Muscle of leg (tissue), 3 donors: ENCODE measurements at regions not wholly inside any gene's neighbourhood (a gene's known extent, or its start where the extent isn't known, plus 50 kb on each side); places are given as distances from the start of the nearest gene placed in this dataset.

Experiments used
- DNase-seq: peaks from one replicate; pipeline ENCODE4 v3.0.0; 2013
- H3K27ac ChIP-seq: one replicate; pipeline ENCODE4 v1.5.1; 2013; ENCODE audit warnings: mild to moderate bottlenecking, low read length, control low read depth
- H3K27me3 ChIP-seq: one replicate; pipeline ENCODE4 v1.6.1; 2013; ENCODE audit warnings: low read length; ENCODE audit not compliant: control insufficient read depth, insufficient read depth
- H3K36me3 ChIP-seq: one replicate; pipeline ENCODE4 v1.6.1; 2013; ENCODE audit warnings: low read length; ENCODE audit not compliant: control insufficient read depth, insufficient read depth
- H3K4me1 ChIP-seq: one replicate; pipeline ENCODE4 v1.6.1; 2013; ENCODE audit warnings: low read length; ENCODE audit not compliant: control insufficient read depth, insufficient read depth
- H3K4me3 ChIP-seq: one replicate; pipeline ENCODE4 v1.5.1; 2013; ENCODE audit warnings: low read length, control low read depth
- H3K9me3 ChIP-seq: replicated peaks from 2 replicates; pipeline ENCODE4 v1.6.1; 2013; ENCODE audit warnings: low read depth, low read length; ENCODE audit not compliant: control insufficient read depth
- WGBS: methylation state at CpG from one replicate; pipeline ENCODE4 v1.1.5; 2013; ENCODE audit warnings: missing lambda C conversion rate; ENCODE audit not compliant: insufficient coverage; 5-methylcytosine and 5-hydroxymethylcytosine counted together

DNA sequence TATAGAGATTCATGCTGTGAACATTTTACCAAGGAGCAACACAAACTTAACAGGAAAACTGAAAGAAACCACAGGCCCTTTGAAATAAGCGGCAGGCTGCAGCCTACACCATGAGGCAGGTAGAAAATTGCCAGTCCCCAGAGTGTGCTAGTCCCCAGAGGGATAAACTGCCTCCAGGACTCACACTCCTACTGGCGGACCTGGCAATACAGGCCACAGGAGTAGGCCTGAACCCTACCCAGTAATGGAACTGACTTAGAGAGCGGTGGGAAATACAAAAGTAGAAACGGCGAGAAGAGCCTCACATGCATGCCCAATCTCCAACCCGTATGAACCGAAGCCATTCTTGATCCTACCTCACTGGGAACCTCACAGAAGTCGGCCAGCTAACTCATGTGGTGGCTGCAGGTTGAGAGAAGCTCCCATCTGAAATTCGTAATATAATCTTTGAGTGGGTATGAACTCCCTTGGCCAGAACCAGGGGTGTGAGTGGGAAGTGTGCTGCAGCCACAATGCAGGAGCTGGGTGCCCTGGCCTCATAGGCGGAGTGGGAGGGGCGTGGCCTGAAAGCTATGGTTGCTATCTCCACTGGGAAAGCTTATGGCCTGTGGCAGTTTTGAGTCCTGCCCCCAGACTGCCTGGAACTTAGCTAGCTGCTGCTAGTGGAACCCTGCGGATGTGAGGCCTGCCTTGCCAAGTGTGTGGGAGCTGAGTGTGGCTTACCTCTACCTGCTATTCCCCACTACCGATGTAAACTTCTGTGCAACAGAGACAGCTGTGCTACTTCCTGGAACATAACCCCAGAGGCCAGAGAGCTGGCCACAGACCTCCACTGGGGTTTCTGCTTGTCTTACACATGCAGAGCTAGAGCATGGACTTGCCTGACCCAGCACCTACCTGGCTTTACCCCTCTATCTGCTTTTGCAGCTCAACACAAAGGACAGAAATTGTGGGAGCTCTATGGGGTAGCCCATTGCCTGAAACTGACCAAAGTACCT lies 146.5 kb upstream of the COL21A1 start:
- WGBS = 98% methylated on average over 8 of the region's 13 CpGs
- Histone ChIP-seq H3K4me3 (no peak overlapping the region), H3K4me1 (no peaks in the 10 kb centered on the region), H3K27ac (no peak overlapping the region), H3K36me3 (no peaks in the 10 kb centered on the region), H3K9me3 (no peaks in the 10 kb centered on the region), H3K27me3 (no peaks in the 10 kb centered on the region)
- DNase-seq = no peak

GRCh38 chr6:56388415-56388755 lies 141.0 kb upstream of the COL21A1 start:
- Histone ChIP-seq H3K27ac (no peak overlapping the region), H3K4me3 (no peak overlapping the region), H3K27me3 (no peaks in the 10 kb centered on the region), H3K4me1 (no peaks in the 10 kb centered on the region), H3K36me3 (no peaks in the 10 kb centered on the region), H3K9me3 (no peaks in the 10 kb centered on the region)
- DNase-seq = no peak

DNA sequence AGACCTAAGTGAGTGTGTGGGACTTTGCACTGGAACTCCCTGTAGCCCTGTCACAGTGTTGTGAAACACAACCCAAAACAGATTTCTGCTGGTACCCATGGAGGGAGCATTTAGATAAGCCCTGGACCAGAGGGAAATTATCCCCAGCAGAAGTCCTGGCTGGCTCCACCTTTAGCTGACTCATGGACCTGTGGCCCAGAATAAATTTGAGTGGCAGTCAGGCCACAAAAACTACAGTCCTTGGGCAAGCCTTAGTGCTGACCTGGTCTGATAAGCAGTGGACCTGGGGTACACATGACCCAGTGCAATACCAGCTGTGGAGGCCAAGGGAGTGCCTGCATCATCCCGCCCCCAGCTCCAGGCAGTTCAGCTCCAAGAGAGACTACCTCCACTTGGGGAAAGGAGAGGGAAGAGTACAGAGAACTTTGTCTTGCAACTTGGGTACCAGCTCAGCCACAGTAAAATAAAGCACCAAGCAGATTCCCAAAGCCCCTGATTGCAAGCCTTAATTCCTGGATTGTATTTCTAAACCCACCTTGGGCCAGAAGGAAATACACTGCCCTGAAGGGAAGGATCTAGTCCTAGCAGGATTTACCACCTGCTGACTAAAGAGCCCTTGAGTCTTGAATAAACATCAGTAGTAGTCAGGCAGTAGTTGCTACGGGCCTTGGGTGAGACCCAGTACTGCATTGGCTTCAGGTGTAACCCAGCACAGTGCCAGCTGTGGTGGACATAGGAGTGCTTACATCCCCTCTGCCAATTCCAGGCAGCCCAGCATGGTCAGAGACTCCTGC lies 140.4 kb upstream of the COL21A1 start:
- Histone ChIP-seq H3K27ac (no peak overlapping the region), H3K4me1 (no peaks in the 10 kb centered on the region), H3K9me3 (no peaks in the 10 kb centered on the region), H3K36me3 (no peaks in the 10 kb centered on the region), H3K27me3 (no peaks in the 10 kb centered on the region), H3K4me3 (no peak overlapping the region)
- 67% methylated on average over 1 of the region's 2 CpGs for WGBS
- DNase-seq = no peak

DNA sequence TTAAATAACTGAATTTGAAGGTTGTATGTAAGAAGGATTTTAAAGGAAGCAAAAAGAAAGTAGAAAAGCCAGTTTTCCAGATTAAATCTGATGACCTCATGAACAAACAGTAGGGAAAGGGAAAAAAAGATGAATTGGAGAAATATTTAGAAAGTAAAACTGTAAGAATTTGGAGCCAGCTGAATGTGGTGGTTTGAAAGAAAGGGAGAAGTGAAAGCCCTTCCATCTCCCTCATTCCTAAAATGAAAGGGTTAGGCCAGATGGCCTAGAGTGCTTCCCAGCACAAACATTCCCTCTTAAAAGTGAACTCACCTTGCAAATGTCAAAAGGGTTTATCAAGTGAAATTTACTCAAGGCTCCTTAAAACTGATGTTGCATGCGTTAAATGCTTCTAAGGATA lies 139.3 kb upstream of the COL21A1 start:
- DNase-seq = no peak
- no peak overlapping the region for H3K27ac ChIP-seq
- H3K4me1 ChIP-seq = no peaks in the 10 kb centered on the region
- WGBS = no CpG with 5 or more reads among the region's 1 CpG
- H3K9me3 ChIP-seq = no peaks in the 10 kb centered on the region
- no peaks in the 10 kb centered on the region for H3K27me3 ChIP-seq
- H3K36me3 ChIP-seq = no peaks in the 10 kb centered on the region
- no peak overlapping the region for H3K4me3 ChIP-seq

- WGBS = no CpG with 5 or more reads among the region's 6 CpGs
- DNase-seq = no peak
- no peaks in the 10 kb centered on the region for H3K27me3 ChIP-seq
- H3K4me3 ChIP-seq = no peak overlapping the region
- H3K36me3 ChIP-seq = no peaks in the 10 kb centered on the region
- H3K9me3 ChIP-seq = no peaks in the 10 kb centered on the region
- H3K4me1 ChIP-seq = no peaks in the 10 kb centered on the region
- H3K27ac ChIP-seq = no peak overlapping the region
Observed at GRCh38 chr6:56385981-56386593, 138.7 kb upstream of the COL21A1 start.

DNA sequence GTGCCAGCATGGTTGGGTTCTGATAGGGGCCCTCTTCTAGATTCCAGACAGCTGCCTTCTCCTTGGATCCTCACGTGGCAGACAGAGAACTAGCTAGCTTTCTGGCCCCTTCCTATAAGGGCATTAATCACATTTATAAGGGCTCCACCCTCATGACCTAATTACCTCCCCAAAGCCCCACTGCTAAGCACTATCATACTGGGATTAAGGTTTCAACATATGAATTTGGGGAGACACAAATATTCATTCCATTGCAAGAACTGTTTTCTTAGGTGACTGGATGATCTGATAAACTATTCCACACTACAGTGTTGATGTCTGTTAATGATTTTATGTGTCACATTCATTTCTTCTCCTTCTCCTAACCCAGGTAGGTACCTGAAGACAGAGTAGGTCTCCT lies 135.8 kb upstream of the COL21A1 start:
- Histone ChIP-seq H3K9me3 (no peaks in the 10 kb centered on the region), H3K27me3 (no peaks in the 10 kb centered on the region), H3K27ac (no peak overlapping the region), H3K4me3 (no peak overlapping the region), H3K4me1 (peaks cover 5% of the 10 kb centered on the region), H3K36me3 (no peaks in the 10 kb centered on the region)
- no CpG with 5 or more reads among the region's 1 CpG for WGBS
- no peak for DNase-seq

- DNase-seq = no peak
- Histone ChIP-seq H3K4me1 (peaks cover 5% of the 10 kb centered on the region), H3K9me3 (no peaks in the 10 kb centered on the region), H3K27me3 (no peaks in the 10 kb centered on the region), H3K4me3 (no peak overlapping the region), H3K36me3 (no peaks in the 10 kb centered on the region), H3K27ac (no peak overlapping the region)
Observed at GRCh38 chr6:56382416-56382940, 135.1 kb upstream of the COL21A1 start.

- no peaks in the 10 kb centered on the region for H3K36me3 ChIP-seq
- no peak for DNase-seq
- H3K27me3 ChIP-seq = no peaks in the 10 kb centered on the region
- H3K4me3 ChIP-seq = no peak overlapping the region
- no peak overlapping the region for H3K27ac ChIP-seq
- peaks cover 5% of the 10 kb centered on the region for H3K4me1 ChIP-seq
- WGBS = no CpG with 5 or more reads among the region's 4 CpGs
- no peaks in the 10 kb centered on the region for H3K9me3 ChIP-seq
Observed at GRCh38 chr6:56381801-56382251, 134.4 kb upstream of the COL21A1 start.

DNA sequence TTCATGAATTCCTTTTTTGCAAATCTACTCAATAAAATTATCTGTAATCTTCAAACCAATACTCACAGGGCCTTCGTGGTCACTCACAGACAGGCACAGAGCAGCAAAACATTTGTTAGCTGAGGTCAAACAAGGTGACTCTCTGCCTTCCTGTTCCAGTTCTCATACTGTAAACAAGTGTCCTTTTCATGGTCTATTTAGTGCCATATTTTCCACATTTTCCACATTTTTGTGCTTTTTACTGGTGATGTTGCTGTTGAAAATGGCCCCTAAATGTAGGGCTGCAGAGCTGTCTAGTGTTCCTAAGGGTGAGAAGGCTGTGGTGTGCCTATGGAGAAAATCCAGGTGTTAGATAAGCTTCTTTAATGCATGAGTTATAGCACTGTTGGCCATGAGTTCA lies 133.1 kb upstream of the COL21A1 start:
- Histone ChIP-seq H3K27ac (no peak overlapping the region), H3K4me3 (no peak overlapping the region), H3K27me3 (no peaks in the 10 kb centered on the region), H3K36me3 (no peaks in the 10 kb centered on the region), H3K9me3 (no peaks in the 10 kb centered on the region), H3K4me1 (peaks cover 7% of the 10 kb centered on the region)
- 56% methylated on average over 1 of the region's 1 CpG for WGBS
- DNase-seq = no peak
